OCI-LY7 (cell line): ENCODE measurements at regions not wholly inside any gene's neighbourhood (a gene's known extent, or its start where the extent isn't known, plus 50 kb on each side); places are given as distances from the start of the nearest gene placed in this dataset.

Source experiments
- BruUV-seq: library from RNA; stranded (reverse); fragments of 400-500 nt; replicated peaks from 2 replicates; lab custom pipeline; 2021; lab: Mats Ljungman, UMichigan
- CTCF ChIA-PET: fragments of 300-600 bp; sonication (Branson Sonifier 250); formaldehyde crosslinking; loops from one replicate; lab custom pipeline; 2022; ENCODE audit warnings: antibody characterized with exemption; ENCODE audit not compliant: unreplicated experiment; lab: Charles Lee
- POLR2A ChIA-PET: fragments of 300-600 bp; sonication (Branson Sonifier 250); formaldehyde crosslinking; loops from one replicate; lab custom pipeline; 2022; ENCODE audit warnings: antibody characterized with exemption; lab: Charles Lee
- DNase-seq: peaks from one replicate; pipeline ENCODE4 v3.0.0-alpha.2; 2015; ENCODE audit warnings: low spot score
- H2AFZ ChIP-seq: fragments of 200-600 bp; sonication (generic), shearing (Covaris generic); 2 replicates; pipeline ENCODE4 v1.6.1; 2014; ENCODE audit warnings: mild to moderate bottlenecking, antibody characterized with exemption, low read length, moderate library complexity
- H3K27ac ChIP-seq: fragments of 200-600 bp; sonication (generic); 2 replicates; pipeline ENCODE4 v1.5.1; 2014; ENCODE audit warnings: mixed run types, low read depth, mild to moderate bottlenecking, moderate library complexity, low read length, inconsistent platforms; ENCODE audit not compliant: poor library complexity, severe bottlenecking
- H3K36me3 ChIP-seq: fragments of 200-600 bp; sonication (generic); 2 replicates; pipeline ENCODE4 v1.6.1; 2014; ENCODE audit warnings: mild to moderate bottlenecking, antibody characterized with exemption, low read length, moderate library complexity, mixed read lengths; ENCODE audit not compliant: insufficient read depth
- H3K4me1 ChIP-seq: fragments of 200-600 bp; sonication (generic); 2 replicates; pipeline ENCODE4 v1.5.1; 2014; ENCODE audit warnings: mild to moderate bottlenecking, low read length; ENCODE audit not compliant: insufficient read depth, poor library complexity, severe bottlenecking
- H3K4me2 ChIP-seq: fragments of 200-600 bp; sonication (generic); 2 replicates; pipeline ENCODE4 v1.6.1; 2014; ENCODE audit warnings: mild to moderate bottlenecking, low read length
- H3K4me3 ChIP-seq: fragments of 200-600 bp; sonication (generic); 2 replicates; pipeline ENCODE4 v1.5.1; 2014; ENCODE audit warnings: mild to moderate bottlenecking, low read depth, low read length; ENCODE audit not compliant: poor library complexity, severe bottlenecking
- H3K79me2 ChIP-seq: fragments of 200-600 bp; sonication (generic); 2 replicates; pipeline ENCODE4 v1.6.1; 2016; ENCODE audit warnings: low read depth, mild to moderate bottlenecking, low read length, moderate library complexity, mixed read lengths; ENCODE audit not compliant: insufficient read depth
- H3K9me2 ChIP-seq: fragments of 200-600 bp; sonication (generic); 2 replicates; pipeline ENCODE4 v1.6.1; 2016; ENCODE audit warnings: mild to moderate bottlenecking, low read length, mixed read lengths; ENCODE audit not compliant: insufficient read depth
- H3K9me3 ChIP-seq: fragments of 200-600 bp; sonication (generic); 2 replicates; pipeline ENCODE4 v1.6.1; 2014; ENCODE audit warnings: mild to moderate bottlenecking, mixed run types, low read length, mixed read lengths
- H4K20me1 ChIP-seq: fragments of 200-600 bp; sonication (generic); 2 replicates; pipeline ENCODE4 v1.6.1; 2014; ENCODE audit warnings: mild to moderate bottlenecking, antibody characterized with exemption, low read length, moderate library complexity, mixed read lengths; ENCODE audit not compliant: insufficient read depth
- CTCF ChIP-seq: fragments of 200-600 bp; sonication (generic); conservative IDR thresholded peaks from 2 replicates; pipeline ENCODE4 v1.5.1; 2014; ENCODE audit warnings: mild to moderate bottlenecking, antibody characterized with exemption, low read length, moderate library complexity, mixed read lengths
- EZH2phosphoT487 ChIP-seq: fragments of 200-600 bp; sonication (generic); IDR thresholded peaks from 2 replicates; pipeline ENCODE4 v1.6.1; 2018; ENCODE audit warnings: low read depth, borderline replicate concordance, mild to moderate bottlenecking, mixed run types, antibody characterized with exemption, low read length, moderate library complexity, mixed read lengths
- intact Hi-C: fragments of 100-400 bp; cut with micrococcal nuclease; formaldehyde crosslinking; loops from one replicate; pipeline ENCODE4 v1.10.0; 2022; ENCODE audit not compliant: unreplicated experiment

- ChIA-PET CTCF (no interaction called here), POLR2A (interaction anchor here (0.5 to 1.2 kb wide), 3 partner anchors 17 to 155 kb away, joined by 3 read pairs; no protein-coding TSS in a partner anchor)
- no peaks in the 10 kb centered on the region for H3K36me3 ChIP-seq
- H3K9me3 ChIP-seq, result no peaks in the 10 kb centered on the region
- H4K20me1 ChIP-seq, result no peaks in the 10 kb centered on the region
- H3K4me3 ChIP-seq, result no peak overlapping the region
- DNase-seq, result no peak
- H3K79me2 ChIP-seq, result no peaks in the 10 kb centered on the region
- no TSS peak for BruUV-seq
- no peaks in the 10 kb centered on the region for H3K9me2 ChIP-seq
- no peak overlapping the region for H2AFZ ChIP-seq
- TF ChIP-seq EZH2phosphoT487 (no peak), CTCF (no peak)
- no peaks in the 10 kb centered on the region for H3K4me1 ChIP-seq
- H3K27ac ChIP-seq, result no peak overlapping the region
- H3K4me2 ChIP-seq, result no peak overlapping the region
- intact Hi-C loops, result no loop called here
Observed at GRCh38 chr3:168645180-168645579, 549.5 kb upstream of the GOLIM4 start.

- no peaks in the 10 kb centered on the region for H4K20me1 ChIP-seq
- BruUV-seq, result no TSS peak
- CTCF ChIA-PET, result no interaction called here
Observed at GRCh38 chr3:168628549-168628948, 532.8 kb upstream of the GOLIM4 start.

More at GRCh38 chr3:168628549-168628948, 532.8 kb upstream of the GOLIM4 start:
- Histone ChIP-seq H3K9me3 (no peaks in the 10 kb centered on the region), H2AFZ (no peak overlapping the region), H3K4me2 (no peak overlapping the region), H3K36me3 (no peaks in the 10 kb centered on the region), H3K4me1 (no peaks in the 10 kb centered on the region), H3K4me3 (no peak overlapping the region), H3K9me2 (no peaks in the 10 kb centered on the region), H3K79me2 (no peaks in the 10 kb centered on the region), H3K27ac (no peak overlapping the region)
- TF ChIP-seq EZH2phosphoT487, result no peak
- no peak for TF ChIP-seq CTCF
- POLR2A ChIA-PET, result no interaction called here
- DNase-seq, result no peak
- intact Hi-C loops, result loop anchor here (10.0 kb wide), 1 partner anchor 584 kb away; no protein-coding TSS in a partner anchor
